H7 (cell line): ENCODE measurements at regions not wholly inside any gene's neighbourhood (a gene's known extent, or its start where the extent isn't known, plus 50 kb on each side); places are given as distances from the start of the nearest gene placed in this dataset.

Source experiments
- DNase-seq: peaks from one replicate; pipeline ENCODE4 v3.0.0; 2012
- H3K27me3 ChIP-seq: 2 replicates; pipeline ENCODE4 v1.6.0; 2011; ENCODE audit warnings: mild to moderate bottlenecking, low read length; ENCODE audit not compliant: control insufficient read depth, insufficient read depth
- H3K36me3 ChIP-seq: replicated peaks from 2 replicates; pipeline ENCODE4 v1.5.1; 2011; ENCODE audit warnings: low read length; ENCODE audit not compliant: control insufficient read depth, insufficient read depth
- H3K4me3 ChIP-seq: 2 replicates; pipeline ENCODE4 v1.5.1; 2011; ENCODE audit warnings: low read depth, mild to moderate bottlenecking, control low read depth, low read length, moderate library complexity; ENCODE audit not compliant: insufficient read depth

DNA sequence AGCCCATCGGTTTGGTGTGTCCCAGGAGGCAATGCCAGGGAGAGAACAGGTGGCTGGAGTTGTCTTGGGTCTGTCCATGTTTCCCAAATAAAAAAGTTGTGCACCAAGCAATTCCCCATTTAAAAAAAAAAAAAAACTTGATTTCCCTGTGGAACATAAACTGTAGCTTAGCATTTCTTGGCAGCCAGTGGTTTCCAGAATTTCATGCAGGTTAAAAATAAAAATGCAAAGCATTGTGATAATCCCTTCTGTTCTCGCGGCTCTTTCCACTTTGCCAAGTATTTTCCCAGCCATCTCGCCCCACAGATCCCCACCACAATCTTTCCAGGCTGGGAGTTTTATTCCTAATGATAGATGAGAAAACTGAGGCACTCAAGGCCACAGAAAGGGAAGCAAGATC, 51.4 kb upstream of the MSX1 start:
- H3K4me3 ChIP-seq = no peak overlapping the region
- no peaks in the 10 kb centered on the region for H3K27me3 ChIP-seq
- no peaks in the 10 kb centered on the region for H3K36me3 ChIP-seq
- no peak for DNase-seq

DNA sequence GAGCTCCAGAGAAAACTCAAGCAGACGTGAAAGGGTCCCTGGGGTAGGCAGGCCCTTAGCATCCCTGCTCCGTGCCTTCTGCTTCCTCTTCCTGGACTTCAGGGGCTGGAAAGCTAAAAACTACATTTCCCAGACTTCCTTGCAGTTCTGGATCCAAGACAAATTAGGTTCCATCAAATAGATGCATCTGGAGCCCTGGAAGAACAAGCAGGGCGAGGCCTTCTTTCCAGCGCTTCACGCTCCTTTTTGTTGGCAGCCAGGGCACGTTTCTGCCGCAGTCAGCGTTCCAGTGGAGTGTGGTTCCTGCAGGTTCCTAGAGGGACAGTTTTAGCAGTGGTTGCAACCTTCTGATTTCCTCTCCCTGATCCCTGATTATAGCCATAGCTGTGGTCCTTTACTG, 53.6 kb upstream of the MSX1 start:
- DNase-seq = no peak
- H3K27me3 ChIP-seq = no peaks in the 10 kb centered on the region
- no peak overlapping the region for H3K4me3 ChIP-seq
- no peaks in the 10 kb centered on the region for H3K36me3 ChIP-seq

DNA sequence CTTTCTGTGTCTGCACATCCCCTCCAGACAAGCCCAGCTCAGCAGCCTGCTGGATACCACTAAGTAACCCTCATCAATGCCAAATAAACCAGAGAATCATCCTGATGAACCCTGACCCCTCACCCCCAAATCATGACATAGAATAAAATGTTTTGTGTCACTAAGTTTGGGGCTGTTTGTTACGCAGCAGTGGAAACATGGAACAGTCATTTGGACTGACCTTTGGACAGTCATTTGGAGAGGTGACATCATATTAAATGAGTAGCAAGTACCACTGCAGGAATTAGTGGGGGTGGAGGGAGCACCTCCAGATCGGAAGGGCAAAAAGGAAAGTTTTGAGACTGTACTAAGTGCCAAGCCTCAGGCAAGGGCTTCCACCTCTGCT, 55.6 kb upstream of the MSX1 start:
- no peak overlapping the region for H3K4me3 ChIP-seq
- no peaks in the 10 kb centered on the region for H3K27me3 ChIP-seq
- no peaks in the 10 kb centered on the region for H3K36me3 ChIP-seq
- DNase-seq = no peak

DNA sequence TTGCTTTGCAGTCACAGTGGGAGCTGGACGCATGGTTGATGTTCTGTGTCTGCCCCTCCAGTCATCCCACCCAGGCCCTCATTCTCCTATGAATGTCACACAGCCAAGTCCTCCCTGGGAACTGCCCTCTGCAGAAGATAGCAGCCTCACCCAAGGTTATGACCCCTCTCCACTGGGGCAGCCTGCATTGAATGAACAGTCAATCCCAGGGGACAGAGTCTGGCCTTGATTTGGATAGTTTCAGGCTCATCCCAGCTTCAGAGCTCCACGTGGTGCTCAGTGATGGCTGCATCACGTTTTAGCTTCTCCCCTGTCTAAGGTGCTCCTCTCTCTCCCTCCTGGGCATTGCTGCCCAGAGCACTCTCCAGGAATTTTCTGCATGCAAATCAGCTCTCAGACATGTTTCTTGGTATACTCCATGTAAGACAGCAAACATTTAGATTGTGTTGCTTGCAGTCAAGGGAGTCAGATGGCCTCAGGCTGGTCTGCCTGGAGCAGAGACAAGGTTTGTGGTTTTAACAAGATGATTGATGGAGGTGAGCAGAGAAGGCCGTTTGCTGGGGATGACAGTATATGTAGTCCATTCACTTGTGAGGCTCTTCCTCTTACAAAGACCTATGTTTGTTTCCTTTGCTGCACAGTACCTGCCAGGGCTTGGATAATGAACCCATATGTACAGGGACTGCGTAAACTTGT, 56.1 kb upstream of the MSX1 start:
- Histone ChIP-seq H3K36me3 (no peaks in the 10 kb centered on the region), H3K27me3 (no peaks in the 10 kb centered on the region), H3K4me3 (no peak overlapping the region)
- DNase-seq = no peak

DNA sequence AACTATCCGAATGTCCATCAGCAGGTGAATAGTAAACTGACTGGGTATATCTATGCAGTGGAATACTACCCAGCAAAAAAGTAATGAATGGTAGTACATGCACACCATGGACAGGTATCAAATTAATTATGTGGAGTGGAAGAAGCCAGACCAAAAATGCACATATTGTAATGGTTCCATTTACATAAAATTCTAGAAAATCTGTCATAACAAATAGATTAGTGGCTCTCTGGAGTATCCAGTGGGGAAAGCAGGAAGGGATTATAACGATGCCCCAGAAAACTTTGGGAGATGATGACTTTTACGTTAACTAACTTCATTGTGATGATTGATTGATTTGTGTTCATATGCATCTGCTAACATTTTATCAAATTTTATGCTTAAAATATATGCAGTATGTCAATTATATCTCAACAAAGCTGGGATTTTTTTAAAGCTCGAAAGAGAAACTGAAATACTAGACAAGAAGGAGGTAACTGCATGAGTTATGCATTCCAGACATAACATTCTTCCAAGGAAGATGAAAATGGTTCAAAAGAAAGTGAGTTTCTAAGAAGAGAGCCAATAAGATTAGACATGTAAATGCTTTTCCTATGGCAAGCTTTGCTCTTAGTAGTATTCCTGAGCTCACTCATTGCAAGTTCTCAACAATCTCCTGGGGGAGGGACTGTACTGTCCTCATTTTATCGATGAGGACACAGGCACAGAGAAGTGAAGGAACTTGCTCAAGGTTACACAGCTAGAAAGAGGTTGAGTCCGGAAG, 58.6 kb upstream of the MSX1 start:
- Histone ChIP-seq H3K27me3 (no peaks in the 10 kb centered on the region), H3K36me3 (no peaks in the 10 kb centered on the region), H3K4me3 (no peak overlapping the region)
- DNase-seq = no peak

DNA sequence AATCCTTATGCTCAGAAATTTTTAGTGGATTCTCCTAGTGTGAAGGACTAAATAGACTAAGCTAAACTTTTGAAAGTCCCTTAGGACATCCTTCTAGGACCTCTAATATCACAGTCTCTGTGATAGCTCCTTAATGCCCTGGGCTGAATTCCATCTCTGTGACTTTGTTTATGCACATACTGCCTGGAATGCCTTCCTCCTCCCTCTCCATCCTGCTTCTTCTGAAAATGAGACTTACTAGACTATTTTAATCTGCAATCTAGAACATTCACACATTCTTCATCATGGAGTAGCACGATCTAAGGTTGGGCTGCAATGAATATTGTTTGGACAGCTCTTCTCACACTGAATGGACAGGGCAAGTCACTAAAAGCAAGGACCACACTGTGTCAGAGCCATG, 65.0 kb upstream of the MSX1 start:
- DNase-seq = no peak
- H3K4me3 ChIP-seq = no peak overlapping the region
- H3K27me3 ChIP-seq = no peaks in the 10 kb centered on the region
- H3K36me3 ChIP-seq = no peaks in the 10 kb centered on the region

DNA sequence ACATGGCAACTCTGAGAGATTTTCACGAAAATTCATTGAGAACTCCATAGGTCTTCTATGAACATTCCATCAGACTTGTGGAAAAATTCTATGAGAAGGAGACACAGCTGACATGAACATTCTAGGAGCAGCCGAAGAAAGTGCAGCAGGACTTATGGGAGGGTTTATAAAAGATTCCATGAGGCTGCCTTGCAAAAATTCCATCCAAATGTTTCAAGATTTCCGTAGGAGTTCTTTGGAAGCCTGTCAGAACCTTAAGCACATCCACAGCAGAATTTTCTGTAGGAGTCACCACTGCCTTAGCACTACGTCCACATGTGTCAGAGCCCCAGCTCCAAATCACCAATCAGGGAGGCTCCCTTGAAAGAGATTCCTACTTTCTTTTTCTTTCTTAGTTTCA, 67.0 kb upstream of the MSX1 start:
- no peak for DNase-seq
- H3K27me3 ChIP-seq = no peaks in the 10 kb centered on the region
- H3K36me3 ChIP-seq = no peaks in the 10 kb centered on the region
- no peak overlapping the region for H3K4me3 ChIP-seq

DNA sequence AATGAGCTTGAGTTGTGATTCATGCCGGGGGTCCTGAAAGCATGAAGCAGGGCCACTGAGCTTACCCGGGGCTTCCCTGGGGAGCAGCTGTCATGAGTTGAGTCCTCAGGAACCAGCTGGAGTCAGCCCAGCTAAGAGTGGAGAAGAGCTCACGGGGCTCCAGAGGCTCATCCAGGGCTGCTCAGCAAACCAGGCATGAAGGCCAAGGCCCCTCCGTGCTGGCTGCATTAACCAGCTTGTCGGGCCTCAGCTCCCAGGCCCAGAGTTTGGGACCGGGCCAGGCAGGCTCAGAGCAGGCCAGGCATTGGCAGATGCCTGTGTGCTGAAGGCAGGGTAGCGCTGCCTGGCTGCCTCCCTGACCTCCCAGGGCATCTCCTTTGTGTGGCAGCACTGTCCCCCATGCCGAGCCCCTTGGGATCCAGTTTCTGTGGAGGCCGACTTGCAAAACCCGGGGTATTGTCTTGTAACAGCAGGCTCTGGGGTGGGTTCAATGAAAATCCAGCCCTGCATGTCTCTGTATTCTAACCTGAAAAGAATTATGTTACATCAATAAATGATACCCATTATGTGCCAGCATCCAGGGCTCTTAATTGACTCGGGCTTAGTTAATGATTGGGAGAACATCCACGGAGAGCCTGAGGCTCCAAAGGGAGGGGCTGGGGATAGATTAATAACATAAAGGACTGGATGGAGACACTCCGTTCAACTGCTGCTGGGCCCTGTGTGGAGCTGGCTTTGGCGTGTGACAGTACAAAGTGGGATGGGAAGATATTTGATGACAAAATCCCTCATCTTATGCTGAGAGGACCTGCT, 68.0 kb upstream of the MSX1 start:
- no peaks in the 10 kb centered on the region for H3K36me3 ChIP-seq
- H3K27me3 ChIP-seq = no peaks in the 10 kb centered on the region
- DNase-seq = peak; percentile 73
- no peak overlapping the region for H3K4me3 ChIP-seq

DNA sequence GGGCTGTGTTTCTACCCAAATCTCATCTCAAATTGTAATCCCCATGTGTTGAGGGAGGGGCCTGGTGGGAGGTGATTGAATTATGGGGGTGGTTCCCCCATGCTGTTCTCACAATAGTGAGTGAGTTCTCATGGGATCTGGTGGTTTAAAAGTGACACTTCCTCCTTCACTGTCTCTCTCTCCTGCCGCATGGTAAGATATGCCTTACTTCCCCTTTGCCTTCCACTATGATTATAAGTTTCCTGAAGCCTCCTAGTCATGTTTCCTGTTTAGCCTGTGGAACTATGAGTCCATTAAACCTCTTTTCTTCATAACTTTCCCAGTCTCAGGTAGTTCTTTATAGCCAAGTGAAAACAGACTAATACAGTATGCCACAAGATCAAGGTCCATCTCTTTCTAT, 70.0 kb upstream of the MSX1 start:
- Histone ChIP-seq H3K4me3 (no peak overlapping the region), H3K36me3 (no peaks in the 10 kb centered on the region), H3K27me3 (no peaks in the 10 kb centered on the region)
- DNase-seq = no peak

DNA sequence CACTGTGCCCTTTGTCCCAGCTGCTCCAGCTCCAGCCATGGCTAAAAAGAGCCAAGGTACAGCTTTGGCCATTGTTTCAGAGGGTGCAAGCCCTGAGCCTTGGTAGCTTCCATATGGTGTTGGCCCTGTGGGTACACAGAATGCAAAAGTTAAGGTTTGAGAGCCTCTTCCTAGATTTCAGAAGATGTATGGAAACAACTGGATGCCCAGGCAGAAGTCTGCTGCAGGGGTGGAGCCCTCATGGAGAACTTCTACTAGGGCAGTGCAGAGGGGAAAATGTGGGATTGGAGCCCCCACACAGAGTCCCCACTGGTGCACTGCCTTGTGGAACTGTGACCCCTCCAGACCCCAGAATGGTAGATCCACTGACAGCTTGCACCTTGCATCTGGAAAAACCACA, 70.9 kb upstream of the MSX1 start:
- Histone ChIP-seq H3K27me3 (no peaks in the 10 kb centered on the region), H3K36me3 (no peaks in the 10 kb centered on the region), H3K4me3 (no peak overlapping the region)
- no peak for DNase-seq

DNA sequence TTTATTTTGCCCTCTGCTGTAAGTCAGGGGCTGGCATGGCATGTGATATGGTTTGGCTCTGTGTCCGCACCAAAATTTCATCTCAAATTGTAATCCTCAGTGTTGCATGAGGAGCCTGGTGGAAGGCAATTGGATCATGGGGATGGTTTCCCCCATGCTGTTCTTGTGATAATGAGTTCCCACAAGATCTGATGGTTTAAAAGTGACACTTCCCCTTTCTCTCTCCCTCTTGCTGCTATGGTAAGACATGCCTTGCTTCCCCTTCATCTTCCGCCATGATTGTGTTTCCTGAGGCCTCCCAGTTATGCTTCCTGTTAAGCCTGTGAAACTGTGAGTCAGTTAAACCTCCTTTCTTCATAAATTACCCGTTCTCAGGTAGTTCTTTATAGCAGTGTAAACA, 72.0 kb upstream of the MSX1 start:
- H3K27me3 ChIP-seq = no peaks in the 10 kb centered on the region
- no peak overlapping the region for H3K4me3 ChIP-seq
- DNase-seq = no peak
- H3K36me3 ChIP-seq = no peaks in the 10 kb centered on the region

DNA sequence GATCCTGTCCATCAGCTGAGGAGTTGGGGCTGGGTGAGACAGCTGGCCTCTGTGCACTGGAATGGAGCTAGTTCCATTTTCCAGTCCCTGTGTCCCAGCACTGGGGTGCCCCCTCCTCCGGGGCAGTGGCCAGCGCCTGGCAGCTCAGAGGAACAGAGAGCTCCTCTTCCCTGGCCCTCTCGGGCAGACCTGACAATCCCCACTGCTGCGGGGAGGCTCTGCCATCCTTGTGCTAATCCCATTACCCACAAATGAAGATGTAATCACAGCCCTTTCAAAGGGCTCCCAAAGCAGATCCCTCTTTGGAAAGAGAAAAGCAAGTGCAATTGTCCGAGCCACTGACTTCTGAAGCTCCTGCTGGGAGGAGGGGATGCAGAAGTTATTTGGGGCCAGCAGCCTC, 75.1 kb upstream of the MSX1 start:
- no peak overlapping the region for H3K4me3 ChIP-seq
- no peaks in the 10 kb centered on the region for H3K27me3 ChIP-seq
- peak; percentile 57 for DNase-seq
- H3K36me3 ChIP-seq = no peaks in the 10 kb centered on the region

DNA sequence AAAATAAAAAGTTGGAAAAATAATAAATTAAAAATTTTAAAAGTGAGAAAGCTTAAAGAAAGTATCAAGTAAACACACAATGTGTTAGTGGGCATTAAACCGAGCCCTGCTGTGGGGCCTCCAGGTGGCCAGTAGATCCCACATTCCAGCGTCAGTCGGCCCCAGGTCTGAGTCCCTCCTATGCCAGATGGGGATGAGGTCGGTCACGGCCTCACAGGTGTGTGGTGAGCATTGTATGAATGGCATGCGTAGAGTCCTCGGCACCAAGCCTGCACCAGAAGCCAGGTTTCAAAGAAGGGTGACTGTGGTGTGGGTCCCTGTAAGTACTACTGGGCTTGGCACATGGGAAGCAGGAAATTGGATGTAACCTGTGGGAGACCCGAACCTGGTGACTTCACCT, 75.6 kb upstream of the MSX1 start:
- no peaks in the 10 kb centered on the region for H3K36me3 ChIP-seq
- no peaks in the 10 kb centered on the region for H3K27me3 ChIP-seq
- H3K4me3 ChIP-seq = no peak overlapping the region
- peak; percentile 73 for DNase-seq

DNA sequence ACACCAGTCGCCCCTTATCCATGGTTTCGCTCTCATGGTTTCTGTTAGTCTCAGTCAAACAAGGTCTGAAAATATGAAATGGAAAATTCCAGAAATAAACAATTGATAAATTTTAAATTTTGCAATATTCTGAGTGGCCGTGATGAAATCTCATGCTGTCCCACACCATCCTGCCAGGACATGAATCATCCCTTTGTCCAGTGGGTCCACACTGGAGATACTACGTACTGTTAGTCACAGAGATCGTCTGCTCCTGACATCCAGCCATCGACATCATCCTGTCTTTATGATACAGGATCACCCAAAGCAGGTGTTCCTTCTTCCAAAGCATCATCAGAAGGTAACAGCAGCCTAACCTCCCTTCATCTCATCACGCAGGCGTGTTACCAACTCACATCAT, 76.5 kb upstream of the MSX1 start:
- H3K27me3 ChIP-seq = no peaks in the 10 kb centered on the region
- no peak overlapping the region for H3K4me3 ChIP-seq
- no peaks in the 10 kb centered on the region for H3K36me3 ChIP-seq
- no peak for DNase-seq
